HepG2 (cell line): ENCODE measurements at regions not wholly inside any gene's neighbourhood (a gene's known extent, or its start where the extent isn't known, plus 50 kb on each side); places are given as distances from the start of the nearest gene placed in this dataset.

Experiments used
- ATAC-seq: fragments of 200-7000 bp; cut with Tn5 transposase; 3 replicates; pipeline ENCODE4 v1.9.1; 2020; ENCODE audit warnings: mild to moderate bottlenecking, moderate library complexity
- BruUV-seq: library from RNA; stranded (reverse); fragments of 400-500 nt; replicated peaks from 2 replicates; lab custom pipeline; 2021; lab: Mats Ljungman, UMichigan
- CTCF ChIA-PET: fragments of 300-600 bp; formaldehyde crosslinking; extraction: SDS; loops from one replicate; lab custom pipeline; 2021; ENCODE audit warnings: low total read pairs, inconsistent platforms, low intra/inter-chr PET ratio; lab: Yijun Ruan, JAX
- POLR2A ChIA-PET: fragments of 350-600 bp; sonication (Branson Sonifier 250); formaldehyde crosslinking; loops from one replicate; lab custom pipeline; 2020; ENCODE audit warnings: antibody characterized with exemption, inconsistent platforms; lab: Yijun Ruan, JAX
- DNase-seq: peaks from one replicate; pipeline ENCODE4 v3.0.0-alpha.2; 2015; ENCODE audit warnings: low spot score
- FAIRE-seq: peaks from 3 replicates; lab custom pipeline; 2011; peaks lifted over from hg19 to GRCh38; lab: Jason Lieb, UNC
- H2AFZ ChIP-seq: one replicate; pipeline ENCODE4 v1.6.1; 2011; ENCODE audit warnings: low read length, inconsistent platforms
- H3K27ac ChIP-seq: fragments of 300-600 bp; 3 replicates; pipeline ENCODE4 v1.8.0; 2011; ENCODE audit warnings: mixed run types, mild to moderate bottlenecking, mixed read lengths, low read length, inconsistent platforms; ENCODE audit not compliant: insufficient read depth; ENCODE audit errors: extremely low read length
- H3K27me3 ChIP-seq, 2 experiments: fragments of 200-600 bp in 1 of 2; 2 replicates in 1 of 2; 3 replicates in 1 of 2; pipeline versions ENCODE4 v1.6.0 to v1.8.0; 2011; ENCODE audit warnings: low read length in 2 of 2, mild to moderate bottlenecking in 2 of 2, moderate library complexity in 2 of 2, inconsistent platforms in 1 of 2; ENCODE audit not compliant: insufficient read depth in 2 of 2, control insufficient read depth in 1 of 2
- H3K36me3 ChIP-seq, 2 experiments: fragments of 200-600 bp in 1 of 2; replicated peaks in 1 of 2; 2 replicates in 1 of 2; 3 replicates in 1 of 2; pipeline versions ENCODE4 v1.5.1 to v1.8.0; 2011; ENCODE audit warnings: low read length in 2 of 2, inconsistent platforms in 1 of 2; ENCODE audit not compliant: insufficient read depth in 2 of 2, control insufficient read depth in 1 of 2
- H3K4me1 ChIP-seq: 2 replicates; pipeline ENCODE4 v1.5.1; 2012; ENCODE audit warnings: low read length, inconsistent platforms; ENCODE audit not compliant: insufficient read depth
- H3K4me2 ChIP-seq: 2 replicates; pipeline ENCODE4 v1.6.0; 2011; ENCODE audit warnings: low read depth, low read length, inconsistent platforms
- H3K4me3 ChIP-seq, 3 experiments: fragments of 200-600 bp in 1 of 3; sonication (generic), shearing (Covaris generic) in 1 of 3; replicated peaks in 1 of 3; 2 replicates each; pipeline ENCODE4 v1.5.1; 2011 to 2016; ENCODE audit warnings: low read length in 3 of 3, inconsistent platforms in 2 of 3, low read depth in 2 of 3, mild to moderate bottlenecking in 2 of 3, control low read depth in 1 of 3, mixed read lengths in 1 of 3; ENCODE audit not compliant: insufficient read depth in 1 of 3
- H3K79me2 ChIP-seq: one replicate; pipeline ENCODE4 v1.6.1; 2011; ENCODE audit warnings: low read length, inconsistent platforms; ENCODE audit not compliant: insufficient read depth
- H3K9ac ChIP-seq: 2 replicates; pipeline ENCODE4 v1.6.0; 2011; ENCODE audit warnings: mild to moderate bottlenecking, low read depth, low read length, inconsistent platforms; ENCODE audit not compliant: insufficient read depth
- H3K9me3 ChIP-seq: 2 replicates; pipeline ENCODE4 v1.5.1; 2012; ENCODE audit warnings: mild to moderate bottlenecking, low read length
- H4K20me1 ChIP-seq: 2 replicates; pipeline ENCODE4 v1.6.0; 2011; ENCODE audit warnings: inconsistent platforms, mild to moderate bottlenecking, low read length, moderate library complexity; ENCODE audit not compliant: insufficient read depth
- CHD2 ChIP-seq: IDR thresholded peaks from 2 replicates; pipeline ENCODE4 v1.6.1; 2011; ENCODE audit warnings: low read depth, low read length, improper control_type of control experiment
- GABPB1 ChIP-seq: IDR thresholded peaks from 2 replicates; pipeline ENCODE4 v1.6.1; 2016; ENCODE audit warnings: mild to moderate bottlenecking, missing genetic modification reagents, moderate library complexity, missing compliant biosample characterization
- MLLT10 ChIP-seq: sonication (generic); formaldehyde crosslinking; IDR thresholded peaks from 2 replicates; pipeline ENCODE4 v1.4.0; 2020; ENCODE audit warnings: missing genetic modification reagents
- NFRKB ChIP-seq: fragments of 450-650 bp; IDR thresholded peaks from 2 replicates; pipeline ENCODE4 v1.6.1; 2017
- RELA ChIP-seq: sonication (generic); formaldehyde crosslinking; IDR thresholded peaks from 2 replicates; pipeline ENCODE4 v1.4.0; 2020; ENCODE audit warnings: missing genetic modification reagents
- SALL2 ChIP-seq: sonication (generic); formaldehyde crosslinking; IDR thresholded peaks from 2 replicates; pipeline ENCODE4 v1.8.1; 2023; ENCODE audit warnings: mild to moderate bottlenecking, missing genetic modification reagents, inconsistent platforms
- SCMH1 ChIP-seq: sonication (generic); formaldehyde crosslinking; IDR thresholded peaks from 2 replicates; pipeline ENCODE4 v1.9.0; 2021; ENCODE audit warnings: missing genetic modification reagents, mild to moderate bottlenecking, borderline replicate concordance
- SIX4 ChIP-seq: sonication (generic); formaldehyde crosslinking; IDR thresholded peaks from 2 replicates; pipeline ENCODE4 v1.4.0; 2020; ENCODE audit warnings: missing genetic modification reagents
- SRSF9 ChIP-seq: fragments of 200-400 bp; formaldehyde crosslinking; IDR thresholded peaks from 2 replicates; pipeline ENCODE4 v1.6.1; 2018; ENCODE audit warnings: borderline replicate concordance, mild to moderate bottlenecking, low read depth, low read length; ENCODE audit not compliant: insufficient read depth, poor library complexity, severe bottlenecking
- U2AF1 ChIP-seq: fragments of 200-400 bp; formaldehyde crosslinking; optimal IDR thresholded peaks from 2 replicates; pipeline ENCODE3; 2017; ENCODE audit warnings: mild to moderate bottlenecking, low read depth, low read length
- ZNF326 ChIP-seq: sonication (generic); formaldehyde crosslinking; IDR thresholded peaks from 2 replicates; pipeline ENCODE4 v1.4.0; 2020; ENCODE audit warnings: missing genetic modification reagents, borderline replicate concordance
- ZNF484 ChIP-seq: sonication (generic); formaldehyde crosslinking; IDR thresholded peaks from 2 replicates; pipeline ENCODE4 v1.5.1; 2020; ENCODE audit warnings: mild to moderate bottlenecking, low read depth, missing genetic modification reagents, borderline replicate concordance
- WGBS: methylation state at CpG from one replicate; pipeline ENCODE4 v1.1.6; 2017; ENCODE audit warnings: low lambda C conversion rate; 5-methylcytosine and 5-hydroxymethylcytosine counted together
- in situ Hi-C: cut with HindIII; loops from 2 replicates; pipeline ENCODE4 v1.10.0; 2017; ENCODE audit warnings: low pct_unique_long_range_greater_than_20kb; ENCODE audit not compliant: extremely low pct_ligation_motif_present
- intact Hi-C: fragments of 100-400 bp; cut with micrococcal nuclease; formaldehyde crosslinking; loops from one replicate; pipeline ENCODE4 v1.10.0; 2022; ENCODE audit not compliant: unreplicated experiment
- TF ChIP-seq, protein P1 (sequence below): sonication (generic); formaldehyde crosslinking; IDR thresholded peaks from 2 replicates; pipeline ENCODE4 v1.4.0; 2020; ENCODE audit warnings: mild to moderate bottlenecking, missing genetic modification reagents
- TF ChIP-seq, protein P2 (sequence below): IDR thresholded peaks from 2 replicates; pipeline ENCODE4 v1.6.1; 2016; ENCODE audit warnings: low read depth
- TF ChIP-seq, protein P3 (sequence below): sonication (generic); formaldehyde crosslinking; IDR thresholded peaks from 2 replicates; pipeline ENCODE4 v1.5.1; 2020; ENCODE audit warnings: missing genetic modification reagents, mild to moderate bottlenecking, borderline replicate concordance
- TF ChIP-seq, protein P4 (sequence below): sonication (generic); formaldehyde crosslinking; IDR thresholded peaks from 2 replicates; pipeline ENCODE4 v1.5.1; 2020; ENCODE audit warnings: mild to moderate bottlenecking, missing genetic modification reagents, moderate library complexity

DNA sequence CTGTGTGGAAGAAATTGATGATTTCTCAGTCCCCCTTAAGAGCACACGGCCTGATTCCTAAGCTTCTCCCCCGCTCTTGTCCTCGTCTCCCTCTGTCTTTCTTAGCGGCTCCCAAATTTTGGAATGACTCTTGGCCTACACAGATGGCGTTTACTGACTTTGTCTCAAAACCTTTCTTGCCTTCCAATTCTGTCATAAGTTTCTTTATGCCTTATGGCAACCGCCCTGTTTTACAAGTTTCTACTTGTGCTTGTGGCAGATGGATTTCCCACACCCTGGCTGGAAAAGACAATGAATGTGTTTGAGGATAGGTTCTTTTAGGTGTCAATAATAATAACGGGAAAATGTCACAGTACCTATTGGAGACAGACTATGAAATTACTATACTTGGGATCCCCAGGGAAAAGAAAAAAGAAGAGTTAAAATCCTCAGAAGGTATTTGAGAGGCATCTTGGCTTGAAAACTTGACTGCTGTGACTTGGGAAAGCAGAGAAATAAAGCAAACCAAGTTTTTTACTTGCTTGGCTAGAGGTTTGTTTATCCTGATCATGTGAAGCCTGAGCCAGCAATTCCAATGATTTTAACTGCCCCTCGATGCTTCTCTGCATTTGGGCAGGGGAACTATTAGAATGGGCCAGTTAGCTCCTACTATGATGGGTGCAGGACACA is 276.4 kb downstream of the HRH4 start (continued):
- TF ChIP-seq ZNF484 (CRISPR knock-in tag) (no peak), SIX4 (CRISPR knock-in tag) (no peak)

DNA sequence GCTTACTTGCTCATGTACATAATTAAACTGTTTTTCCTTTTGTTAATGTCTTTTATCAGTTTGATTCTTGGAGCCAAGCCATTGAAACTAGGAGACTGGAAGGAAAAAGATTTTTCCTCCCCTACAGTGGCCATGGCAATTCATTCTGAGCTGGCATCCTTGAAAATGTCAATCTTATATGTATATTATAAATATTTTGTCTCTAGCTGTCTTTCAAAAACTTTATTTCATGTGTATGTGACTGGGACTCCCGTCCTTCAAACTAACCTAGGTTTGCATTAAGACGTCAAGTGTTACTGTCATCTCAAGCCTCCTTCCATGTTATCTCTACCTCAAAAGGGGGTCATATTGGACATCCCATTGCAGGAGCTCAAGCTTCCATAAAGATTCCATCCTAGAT is 280.4 kb downstream of the HRH4 start:
- no peak for ATAC-seq
- H3K4me1 ChIP-seq: no peaks in the 10 kb centered on the region
- POLR2A ChIA-PET: no interaction called here
- no peak for TF ChIP-seq SRSF9
- TF ChIP-seq ZNF326 (CRISPR knock-in tag): no peak
- TF ChIP-seq, protein P1, sequence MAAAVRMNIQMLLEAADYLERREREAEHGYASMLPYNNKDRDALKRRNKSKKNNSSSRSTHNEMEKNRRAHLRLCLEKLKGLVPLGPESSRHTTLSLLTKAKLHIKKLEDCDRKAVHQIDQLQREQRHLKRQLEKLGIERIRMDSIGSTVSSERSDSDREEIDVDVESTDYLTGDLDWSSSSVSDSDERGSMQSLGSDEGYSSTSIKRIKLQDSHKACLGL (CRISPR knock-in tag): no peak
- TF ChIP-seq CHD2: no peak
- no peak for TF ChIP-seq SALL2
- TF ChIP-seq NFRKB: no peak
- TF ChIP-seq, protein P2, sequence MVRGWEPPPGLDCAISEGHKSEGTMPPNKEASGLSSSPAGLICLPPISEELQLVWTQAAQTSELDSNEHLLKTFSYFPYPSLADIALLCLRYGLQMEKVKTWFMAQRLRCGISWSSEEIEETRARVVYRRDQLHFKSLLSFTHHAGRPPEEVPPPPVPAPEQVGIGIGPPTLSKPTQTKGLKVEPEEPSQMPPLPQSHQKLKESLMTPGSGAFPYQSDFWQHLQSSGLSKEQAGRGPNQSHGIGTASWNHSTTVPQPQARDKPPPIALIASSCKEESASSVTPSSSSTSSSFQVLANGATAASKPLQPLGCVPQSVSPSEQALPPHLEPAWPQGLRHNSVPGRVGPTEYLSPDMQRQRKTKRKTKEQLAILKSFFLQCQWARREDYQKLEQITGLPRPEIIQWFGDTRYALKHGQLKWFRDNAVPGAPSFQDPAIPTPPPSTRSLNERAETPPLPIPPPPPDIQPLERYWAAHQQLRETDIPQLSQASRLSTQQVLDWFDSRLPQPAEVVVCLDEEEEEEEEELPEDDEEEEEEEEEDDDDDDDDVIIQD (CRISPR knock-in tag): no peak
- no peak for TF ChIP-seq GABPB1
- TF ChIP-seq MLLT10 (CRISPR knock-in tag): no peak
- TF ChIP-seq, protein P3, sequence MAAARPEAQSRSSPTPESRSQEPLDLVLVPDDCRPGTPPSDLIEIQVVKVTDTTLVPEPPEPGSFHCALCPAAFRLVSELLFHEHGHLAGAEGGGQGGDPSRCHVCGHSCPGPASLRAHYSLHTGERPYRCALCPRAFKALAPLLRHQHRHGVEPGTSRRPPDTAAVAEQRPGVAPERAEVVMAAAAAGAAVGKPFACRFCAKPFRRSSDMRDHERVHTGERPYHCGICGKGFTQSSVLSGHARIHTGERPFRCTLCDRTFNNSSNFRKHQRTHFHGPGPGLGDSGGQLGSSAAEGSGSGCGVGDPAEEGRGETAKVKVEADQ (CRISPR knock-in tag): no peak
- TF ChIP-seq U2AF1: no peak
- TF ChIP-seq RELA (CRISPR knock-in tag): no peak
- no peak for TF ChIP-seq SCMH1 (CRISPR knock-in tag)
- TF ChIP-seq, protein P4, sequence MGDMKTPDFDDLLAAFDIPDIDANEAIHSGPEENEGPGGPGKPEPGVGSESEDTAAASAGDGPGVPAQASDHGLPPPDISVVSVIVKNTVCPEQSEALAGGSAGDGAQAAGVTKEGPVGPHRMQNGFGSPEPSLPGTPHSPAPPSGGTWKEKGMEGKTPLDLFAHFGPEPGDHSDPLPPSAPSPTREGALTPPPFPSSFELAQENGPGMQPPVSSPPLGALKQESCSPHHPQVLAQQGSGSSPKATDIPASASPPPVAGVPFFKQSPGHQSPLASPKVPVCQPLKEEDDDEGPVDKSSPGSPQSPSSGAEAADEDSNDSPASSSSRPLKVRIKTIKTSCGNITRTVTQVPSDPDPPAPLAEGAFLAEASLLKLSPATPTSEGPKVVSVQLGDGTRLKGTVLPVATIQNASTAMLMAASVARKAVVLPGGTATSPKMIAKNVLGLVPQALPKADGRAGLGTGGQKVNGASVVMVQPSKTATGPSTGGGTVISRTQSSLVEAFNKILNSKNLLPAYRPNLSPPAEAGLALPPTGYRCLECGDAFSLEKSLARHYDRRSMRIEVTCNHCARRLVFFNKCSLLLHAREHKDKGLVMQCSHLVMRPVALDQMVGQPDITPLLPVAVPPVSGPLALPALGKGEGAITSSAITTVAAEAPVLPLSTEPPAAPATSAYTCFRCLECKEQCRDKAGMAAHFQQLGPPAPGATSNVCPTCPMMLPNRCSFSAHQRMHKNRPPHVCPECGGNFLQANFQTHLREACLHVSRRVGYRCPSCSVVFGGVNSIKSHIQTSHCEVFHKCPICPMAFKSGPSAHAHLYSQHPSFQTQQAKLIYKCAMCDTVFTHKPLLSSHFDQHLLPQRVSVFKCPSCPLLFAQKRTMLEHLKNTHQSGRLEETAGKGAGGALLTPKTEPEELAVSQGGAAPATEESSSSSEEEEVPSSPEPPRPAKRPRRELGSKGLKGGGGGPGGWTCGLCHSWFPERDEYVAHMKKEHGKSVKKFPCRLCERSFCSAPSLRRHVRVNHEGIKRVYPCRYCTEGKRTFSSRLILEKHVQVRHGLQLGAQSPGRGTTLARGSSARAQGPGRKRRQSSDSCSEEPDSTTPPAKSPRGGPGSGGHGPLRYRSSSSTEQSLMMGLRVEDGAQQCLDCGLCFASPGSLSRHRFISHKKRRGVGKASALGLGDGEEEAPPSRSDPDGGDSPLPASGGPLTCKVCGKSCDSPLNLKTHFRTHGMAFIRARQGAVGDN (CRISPR knock-in tag): no peak

More for the DNA sequence above, 280.4 kb downstream of the HRH4 start:
- CTCF ChIA-PET: no interaction called here
- in situ Hi-C loops: loop anchor here (25.0 kb wide), 2 partner anchors 254 to 379 kb away; no protein-coding TSS in a partner anchor
- intact Hi-C loops: no loop called here
- H3K79me2 ChIP-seq: no peaks in the 10 kb centered on the region
- 3% methylated on average over 2 of the region's 2 CpGs for WGBS
- H3K4me3 ChIP-seq: no peak overlapping the region
- no peak overlapping the region for H3K9ac ChIP-seq
- no peaks in the 10 kb centered on the region for H4K20me1 ChIP-seq
- no peaks in the 10 kb centered on the region for H3K9me3 ChIP-seq
- no peak overlapping the region for H3K27ac ChIP-seq
- FAIRE-seq (no peak), DNase-seq (no peak)
- no peaks in the 10 kb centered on the region for H3K36me3 ChIP-seq
- no peak overlapping the region for H2AFZ ChIP-seq
- BruUV-seq: no TSS peak
- H3K27me3 ChIP-seq: no peaks in the 10 kb centered on the region; a peak in 1 of 5 replicates
- H3K4me2 ChIP-seq: no peak overlapping the region
